H9 (cell line): ENCODE measurements at regions not wholly inside any gene's neighbourhood (a gene's known extent, or its start where the extent isn't known, plus 50 kb on each side); places are given as distances from the start of the nearest gene placed in this dataset.

Experiments
- DNase-seq: peaks from one replicate; pipeline ENCODE4 v3.0.0-alpha.2; 2017
- H2AFZ ChIP-seq: one replicate; pipeline ENCODE4 v1.6.1; 2013; ENCODE audit warnings: mild to moderate bottlenecking, low read length, control low read depth, moderate library complexity
- H2AK5ac ChIP-seq: 2 replicates; pipeline ENCODE4 v1.6.1; 2013; ENCODE audit warnings: low read length, control low read depth, mixed read lengths; ENCODE audit not compliant: insufficient read length
- H2BK120ac ChIP-seq: one replicate; pipeline ENCODE4 v1.6.1; 2013; ENCODE audit warnings: low read depth, mild to moderate bottlenecking, low read length, control low read depth, inconsistent platforms; ENCODE audit not compliant: poor library complexity, severe bottlenecking
- H2BK12ac ChIP-seq: 2 replicates; pipeline ENCODE4 v1.6.1; 2013; ENCODE audit warnings: low read length, control low read depth, mixed read lengths, low read depth; ENCODE audit not compliant: insufficient read length
- H2BK15ac ChIP-seq: 2 replicates; pipeline ENCODE4 v1.6.1; 2013; ENCODE audit warnings: low read depth, low read length, control low read depth
- H2BK20ac ChIP-seq: one replicate; pipeline ENCODE4 v1.6.1; 2013; ENCODE audit warnings: low read depth, mild to moderate bottlenecking, low read length, control low read depth, inconsistent platforms; ENCODE audit not compliant: poor library complexity, severe bottlenecking
- H2BK5ac ChIP-seq: 2 replicates; pipeline ENCODE4 v1.6.1; 2013; ENCODE audit warnings: low read length, control low read depth, mixed read lengths; ENCODE audit not compliant: insufficient read length
- H3K14ac ChIP-seq: 2 replicates; pipeline ENCODE4 v1.6.1; 2013; ENCODE audit warnings: low read length, control low read depth; ENCODE audit not compliant: insufficient read depth
- H3K18ac ChIP-seq: 2 replicates; pipeline ENCODE4 v1.6.1; 2013; ENCODE audit warnings: low read depth, mild to moderate bottlenecking, mixed read lengths, low read length, control low read depth; ENCODE audit not compliant: insufficient read length
- H3K23ac ChIP-seq: 2 replicates; pipeline ENCODE4 v1.6.1; 2013; ENCODE audit warnings: low read length, control low read depth, mixed read lengths, low read depth; ENCODE audit not compliant: insufficient read length
- H3K23me2 ChIP-seq: 2 replicates; pipeline ENCODE4 v1.6.1; 2013; ENCODE audit warnings: low read depth, mild to moderate bottlenecking, mixed read lengths, low read length, control low read depth; ENCODE audit not compliant: insufficient read length, poor library complexity, severe bottlenecking
- H3K27ac ChIP-seq: 2 replicates; pipeline ENCODE4 v1.5.1; 2013; ENCODE audit warnings: low read length, control low read depth, mixed read lengths, low read depth; ENCODE audit not compliant: insufficient read length
- H3K27me3 ChIP-seq: 2 replicates; pipeline ENCODE4 v1.6.1; 2013; ENCODE audit warnings: low read length, control low read depth, inconsistent platforms; ENCODE audit not compliant: insufficient read depth
- H3K4ac ChIP-seq: 2 replicates; pipeline ENCODE4 v1.6.1; 2013; ENCODE audit warnings: low read depth, mild to moderate bottlenecking, control low read depth, inconsistent platforms, low read length, moderate library complexity
- H3K4me1 ChIP-seq: 2 replicates; pipeline ENCODE4 v1.6.1; 2013; ENCODE audit warnings: low read length, control low read depth, inconsistent platforms; ENCODE audit not compliant: insufficient read depth
- H3K4me2 ChIP-seq: 2 replicates; pipeline ENCODE4 v1.6.1; 2013; ENCODE audit warnings: low read length, control low read depth, mixed read lengths; ENCODE audit not compliant: insufficient read length, insufficient read depth
- H3K56ac ChIP-seq: 2 replicates; pipeline ENCODE4 v1.6.1; 2013; ENCODE audit warnings: low read depth, mild to moderate bottlenecking, mixed read lengths, low read length, control low read depth; ENCODE audit not compliant: insufficient read length
- H3K79me1 ChIP-seq: 2 replicates; pipeline ENCODE4 v1.6.1; 2013; ENCODE audit warnings: low read depth, mild to moderate bottlenecking, moderate library complexity, low read length, control low read depth, inconsistent platforms; ENCODE audit not compliant: insufficient read depth, poor library complexity, severe bottlenecking
- H3K79me2 ChIP-seq: 2 replicates; pipeline ENCODE4 v1.6.1; 2013; ENCODE audit warnings: low read length, control low read depth, inconsistent platforms; ENCODE audit not compliant: insufficient read depth
- H3K9ac ChIP-seq: 2 replicates; pipeline ENCODE4 v1.6.1; 2013; ENCODE audit warnings: low read length, control low read depth, mixed read lengths; ENCODE audit not compliant: insufficient read length; ENCODE audit errors: extremely low read depth
- H3K9me3 ChIP-seq: one replicate; pipeline ENCODE4 v1.6.1; 2013; ENCODE audit warnings: low read depth, low read length, inconsistent platforms; ENCODE audit not compliant: control insufficient read depth
- H3T11ph ChIP-seq: one replicate; pipeline ENCODE4 v1.6.1; 2013; ENCODE audit warnings: mild to moderate bottlenecking, low read length, control low read depth, inconsistent platforms
- H4K20me1 ChIP-seq: one replicate; pipeline ENCODE4 v1.6.1; 2013; ENCODE audit not compliant: control insufficient read depth, insufficient read length, insufficient read depth
- H4K5ac ChIP-seq: 2 replicates; pipeline ENCODE4 v1.6.1; 2013; ENCODE audit warnings: low read depth, mild to moderate bottlenecking, mixed read lengths, low read length, control low read depth; ENCODE audit not compliant: insufficient read length
- H4K8ac ChIP-seq: replicated peaks from 2 replicates; pipeline ENCODE4 v1.6.1; 2013; ENCODE audit warnings: low read length, control low read depth, mixed read lengths, low read depth; ENCODE audit not compliant: insufficient read length
- H4K91ac ChIP-seq: 2 replicates; pipeline ENCODE4 v1.6.1; 2013; ENCODE audit warnings: low read depth, mild to moderate bottlenecking, moderate library complexity, mixed read lengths, low read length, control low read depth; ENCODE audit not compliant: insufficient read length
- H3K27ac Mint-ChIP-seq, 3 experiments: 2 replicates in 2 of 3; 3 replicates in 1 of 3; pipeline ENCODE4 v1.8.0; 2020 to 2021; ENCODE audit warnings: mixed read lengths in 3 of 3, mild to moderate bottlenecking in 1 of 3, moderate library complexity in 1 of 3
- H3K27me3 Mint-ChIP-seq: 2 replicates; pipeline ENCODE4 v1.8.0; 2021; ENCODE audit warnings: low read depth, mild to moderate bottlenecking, moderate library complexity, mixed read lengths
- H3K36me3 Mint-ChIP-seq, 3 experiments: 2 replicates in 2 of 3; 3 replicates in 1 of 3; pipeline ENCODE4 v1.8.0; 2020 to 2021; ENCODE audit warnings: low read depth in 3 of 3, mixed read lengths in 3 of 3; ENCODE audit not compliant: insufficient read depth in 1 of 3
- H3K4me1 Mint-ChIP-seq, 2 experiments: 2 replicates each; pipeline ENCODE4 v1.8.0; 2020; ENCODE audit warnings: mixed read lengths in 2 of 2
- H3K4me3 Mint-ChIP-seq, 2 experiments: 2 replicates in 1 of 2; 3 replicates in 1 of 2; pipeline ENCODE4 v1.8.0; 2020 to 2021; ENCODE audit warnings: mild to moderate bottlenecking in 2 of 2, mixed read lengths in 2 of 2, moderate library complexity in 1 of 2
- H3K9me3 Mint-ChIP-seq, 2 experiments: 2 replicates in 1 of 2; 3 replicates in 1 of 2; pipeline ENCODE4 v1.8.0; 2020; ENCODE audit warnings: mild to moderate bottlenecking in 2 of 2, mixed read lengths in 2 of 2, moderate library complexity in 1 of 2
- WGBS: extraction: QIAGEN DNeasy Blood & Tissue Kit; methylation state at CpG from one replicate; pipeline ENCODE4 v1.1.7; 2013; ENCODE audit warnings: missing lambda C conversion rate, low lambda C conversion rate, mixed read lengths; ENCODE audit not compliant: insufficient read length; ENCODE audit errors: extremely low coverage; 5-methylcytosine and 5-hydroxymethylcytosine counted together
- TF ChIP-seq, protein P1 (sequence below): fragments of 200-600 bp; sonication (generic); conservative IDR thresholded peaks from 3 replicates; pipeline ENCODE4 v1.8.0; 2021; ENCODE audit warnings: antibody characterized with exemption, mild to moderate bottlenecking

GRCh38 chr1:157237522-157237921, 99.3 kb upstream of the ETV3 start:
- H3K4me1 Mint-ChIP-seq, result peaks cover 56 to 61% of the 10 kb centered on the region in 2 experiments

More at GRCh38 chr1:157237522-157237921, 99.3 kb upstream of the ETV3 start:
- Histone ChIP-seq H3K9me3 (no peaks in the 10 kb centered on the region), H4K91ac (no peak overlapping the region), H3T11ph (no peak overlapping the region), H4K5ac (no peak overlapping the region), H3K14ac (no peak overlapping the region), H2AFZ (no peak overlapping the region), H2BK20ac (no peak overlapping the region), H4K20me1 (no peaks in the 10 kb centered on the region), H3K4ac (no peak overlapping the region), H3K56ac (no peak overlapping the region), H3K18ac (no peak overlapping the region), H3K27me3 (no peaks in the 10 kb centered on the region), H2BK15ac (no peak overlapping the region), H3K4me2 (no peak overlapping the region), H3K79me2 (no peaks in the 10 kb centered on the region), H4K8ac (no peak overlapping the region), H3K23ac (no peak overlapping the region), H3K27ac (no peak overlapping the region), H2BK5ac (no peak overlapping the region), H2AK5ac (no peak overlapping the region), H3K23me2 (no peaks in the 10 kb centered on the region), H3K79me1 (no peaks in the 10 kb centered on the region), H3K9ac (no peak overlapping the region), H3K4me1 (peaks cover 6% of the 10 kb centered on the region), H2BK12ac (no peak overlapping the region), H2BK120ac (no peak overlapping the region)
- DNase-seq, result no peak
- Mint-ChIP-seq H3K4me3 (no peak overlapping the region), H3K27me3 (no peaks in the 10 kb centered on the region), H3K36me3 (no peaks in the 10 kb centered on the region), H3K27ac (no peak overlapping the region), H3K9me3 (peaks cover 0 to 3% of the 10 kb centered on the region in 2 experiments; a peak in 1 of 5 replicates)
- no CpG with 5 or more reads among the region's 4 CpGs for WGBS
- TF ChIP-seq, protein P1, sequence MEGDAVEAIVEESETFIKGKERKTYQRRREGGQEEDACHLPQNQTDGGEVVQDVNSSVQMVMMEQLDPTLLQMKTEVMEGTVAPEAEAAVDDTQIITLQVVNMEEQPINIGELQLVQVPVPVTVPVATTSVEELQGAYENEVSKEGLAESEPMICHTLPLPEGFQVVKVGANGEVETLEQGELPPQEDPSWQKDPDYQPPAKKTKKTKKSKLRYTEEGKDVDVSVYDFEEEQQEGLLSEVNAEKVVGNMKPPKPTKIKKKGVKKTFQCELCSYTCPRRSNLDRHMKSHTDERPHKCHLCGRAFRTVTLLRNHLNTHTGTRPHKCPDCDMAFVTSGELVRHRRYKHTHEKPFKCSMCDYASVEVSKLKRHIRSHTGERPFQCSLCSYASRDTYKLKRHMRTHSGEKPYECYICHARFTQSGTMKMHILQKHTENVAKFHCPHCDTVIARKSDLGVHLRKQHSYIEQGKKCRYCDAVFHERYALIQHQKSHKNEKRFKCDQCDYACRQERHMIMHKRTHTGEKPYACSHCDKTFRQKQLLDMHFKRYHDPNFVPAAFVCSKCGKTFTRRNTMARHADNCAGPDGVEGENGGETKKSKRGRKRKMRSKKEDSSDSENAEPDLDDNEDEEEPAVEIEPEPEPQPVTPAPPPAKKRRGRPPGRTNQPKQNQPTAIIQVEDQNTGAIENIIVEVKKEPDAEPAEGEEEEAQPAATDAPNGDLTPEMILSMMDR, result no peak
